ENCODE measurements at regions not wholly inside any gene's neighbourhood (a gene's known extent, or its start where the extent isn't known, plus 50 kb on each side); places are given as distances from the start of the nearest gene placed in this dataset.

DNA sequence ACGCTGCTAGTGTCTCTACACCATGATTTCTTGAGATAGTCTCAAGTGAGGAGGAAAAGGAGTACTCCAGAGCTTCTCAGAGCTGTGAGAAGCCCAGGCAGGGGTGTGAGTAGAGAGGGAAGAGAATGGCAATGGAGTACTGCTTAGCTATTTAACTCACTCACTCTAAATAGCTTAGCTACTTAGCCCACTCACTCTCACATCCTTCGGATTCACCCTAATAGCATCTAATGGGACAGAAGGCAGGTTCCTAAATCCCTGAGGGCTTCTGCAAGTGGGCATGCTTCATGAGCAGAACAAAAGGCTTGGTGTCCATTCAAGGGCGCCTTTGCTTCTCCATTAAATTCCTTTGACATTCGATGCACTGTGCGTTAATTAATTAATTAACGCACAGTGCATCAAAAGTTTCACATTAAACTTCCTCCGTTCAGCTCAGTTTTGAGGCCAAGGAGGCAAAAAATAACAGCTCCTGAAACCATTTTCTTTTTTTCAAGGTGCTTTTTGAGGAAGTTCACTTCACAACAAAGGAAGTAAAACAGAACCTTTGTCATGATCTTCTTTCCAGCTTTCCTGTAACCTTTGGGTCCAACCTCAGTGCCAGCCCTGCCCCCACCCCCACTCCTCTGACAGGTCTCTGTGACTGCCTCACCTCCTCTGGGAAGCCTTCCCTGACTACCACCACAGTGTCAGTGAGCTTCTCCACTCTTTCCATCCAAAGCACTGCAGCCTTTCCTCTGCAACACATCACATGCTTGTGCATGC, 294.0 kb downstream of the SEC61B start:
- no peaks in the 10 kb centered on the region for H3K9me3 Mint-ChIP-seq
- no peak overlapping the region for H3K4me3 Mint-ChIP-seq
- no peak for DNase-seq
- peaks cover 5% of the 10 kb centered on the region for H3K27me3 Mint-ChIP-seq (ENCODE audit: insufficient read depth)
- no peak overlapping the region for H3K27ac Mint-ChIP-seq
- H3K36me3 Mint-ChIP-seq (ENCODE audit: low read depth), result no peaks in the 10 kb centered on the region
- H3K4me1 Mint-ChIP-seq (ENCODE audit: low read depth), result no peaks in the 10 kb centered on the region; the same call in 1 of the 2 replicates
- TF ChIP-seq, protein P1, sequence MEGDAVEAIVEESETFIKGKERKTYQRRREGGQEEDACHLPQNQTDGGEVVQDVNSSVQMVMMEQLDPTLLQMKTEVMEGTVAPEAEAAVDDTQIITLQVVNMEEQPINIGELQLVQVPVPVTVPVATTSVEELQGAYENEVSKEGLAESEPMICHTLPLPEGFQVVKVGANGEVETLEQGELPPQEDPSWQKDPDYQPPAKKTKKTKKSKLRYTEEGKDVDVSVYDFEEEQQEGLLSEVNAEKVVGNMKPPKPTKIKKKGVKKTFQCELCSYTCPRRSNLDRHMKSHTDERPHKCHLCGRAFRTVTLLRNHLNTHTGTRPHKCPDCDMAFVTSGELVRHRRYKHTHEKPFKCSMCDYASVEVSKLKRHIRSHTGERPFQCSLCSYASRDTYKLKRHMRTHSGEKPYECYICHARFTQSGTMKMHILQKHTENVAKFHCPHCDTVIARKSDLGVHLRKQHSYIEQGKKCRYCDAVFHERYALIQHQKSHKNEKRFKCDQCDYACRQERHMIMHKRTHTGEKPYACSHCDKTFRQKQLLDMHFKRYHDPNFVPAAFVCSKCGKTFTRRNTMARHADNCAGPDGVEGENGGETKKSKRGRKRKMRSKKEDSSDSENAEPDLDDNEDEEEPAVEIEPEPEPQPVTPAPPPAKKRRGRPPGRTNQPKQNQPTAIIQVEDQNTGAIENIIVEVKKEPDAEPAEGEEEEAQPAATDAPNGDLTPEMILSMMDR (IDR thresholded peaks at IDR 0.05), result no peak

DNA sequence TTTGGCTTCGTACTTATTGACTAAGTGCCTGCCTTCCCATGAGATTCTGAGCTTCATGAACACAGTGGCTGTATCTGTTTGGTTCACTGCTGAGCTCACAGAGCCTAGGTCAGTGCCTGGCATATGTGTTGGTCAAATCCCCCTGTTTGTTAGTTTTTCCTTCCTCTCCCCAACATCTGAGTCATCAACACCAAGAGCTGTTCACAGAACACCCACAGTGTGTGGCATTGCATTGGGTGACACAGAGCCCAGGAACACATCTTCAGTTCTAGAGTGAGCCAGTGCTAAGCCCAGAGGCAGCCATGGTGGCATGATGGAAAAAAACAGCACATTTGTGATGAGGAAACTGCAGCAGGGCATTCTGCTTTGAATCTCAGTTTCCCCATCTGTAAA, 294.6 kb downstream of the SEC61B start:
- TF ChIP-seq, protein P1 (IDR thresholded peaks at IDR 0.05), result no peak
- Mint-ChIP-seq H3K27ac (no peak overlapping the region), H3K4me3 (no peak overlapping the region), H3K4me1 (ENCODE audit: low read depth) (no peaks in the 10 kb centered on the region; the same call in 1 of the 2 replicates), H3K27me3 (ENCODE audit: insufficient read depth) (peaks cover 5% of the 10 kb centered on the region), H3K36me3 (ENCODE audit: low read depth) (no peaks in the 10 kb centered on the region), H3K9me3 (no peaks in the 10 kb centered on the region)
- no peak for DNase-seq

DNA sequence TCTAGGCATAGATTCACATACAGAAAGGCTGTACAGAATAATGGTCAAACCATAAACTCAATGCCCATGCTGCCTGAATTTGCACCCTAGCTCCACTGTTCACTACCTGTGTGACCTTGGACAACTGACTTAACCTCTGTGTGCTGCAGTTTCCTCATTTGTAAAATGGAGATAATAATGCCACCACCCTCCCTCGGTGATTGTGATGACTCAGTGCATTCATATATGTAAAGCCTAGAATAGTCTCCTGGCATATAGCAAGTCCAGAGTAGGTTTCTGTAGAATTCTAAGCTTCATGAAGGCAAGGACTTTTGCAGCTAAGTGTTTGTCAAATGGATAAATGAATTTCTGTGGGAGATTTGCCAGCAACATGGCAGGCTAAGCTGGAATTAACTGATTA, 297.8 kb upstream of the NR4A3 start:
- TF ChIP-seq, protein P1 (IDR thresholded peaks at IDR 0.05), result no peak
- Mint-ChIP-seq H3K27me3 (ENCODE audit: insufficient read depth) (no peaks in the 10 kb centered on the region; the same call in 1 of the 2 replicates), H3K9me3 (no peaks in the 10 kb centered on the region), H3K27ac (no peak overlapping the region), H3K4me3 (no peak overlapping the region), H3K36me3 (ENCODE audit: low read depth) (no peaks in the 10 kb centered on the region), H3K4me1 (ENCODE audit: low read depth) (no peaks in the 10 kb centered on the region; the same call in 1 of the 2 replicates)
- no peak for DNase-seq

DNA sequence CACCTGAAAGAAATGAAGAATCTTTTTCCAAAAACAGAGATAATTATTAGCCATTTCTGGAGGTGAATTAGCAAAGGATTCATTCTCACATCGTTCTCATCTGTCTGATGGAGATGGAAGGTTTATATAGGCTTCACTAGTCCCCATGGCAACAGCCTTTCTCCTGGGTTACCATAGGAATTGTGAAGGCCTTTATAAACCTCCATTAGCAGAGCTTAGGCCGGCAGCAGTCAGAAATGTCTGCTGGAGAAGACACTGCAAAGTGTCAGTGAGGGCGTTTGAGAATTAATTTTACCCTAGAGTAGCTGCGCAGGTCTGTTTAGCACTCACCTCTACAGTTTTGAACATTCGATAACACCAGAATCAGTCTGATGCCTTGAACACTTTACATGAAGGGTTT, 290.4 kb upstream of the NR4A3 start:
- no peaks in the 10 kb centered on the region for H3K36me3 Mint-ChIP-seq (ENCODE audit: low read depth)
- no peak for DNase-seq
- TF ChIP-seq, protein P1 (IDR thresholded peaks at IDR 0.05), result no peak
- H3K27me3 Mint-ChIP-seq (ENCODE audit: insufficient read depth), result peaks cover 6% of the 10 kb centered on the region; the same call in 1 of the 2 replicates
- H3K9me3 Mint-ChIP-seq, result no peaks in the 10 kb centered on the region
- H3K4me3 Mint-ChIP-seq, result no peak overlapping the region
- H3K4me1 Mint-ChIP-seq (ENCODE audit: low read depth), result no peaks in the 10 kb centered on the region
- no peak overlapping the region for H3K27ac Mint-ChIP-seq

DNA sequence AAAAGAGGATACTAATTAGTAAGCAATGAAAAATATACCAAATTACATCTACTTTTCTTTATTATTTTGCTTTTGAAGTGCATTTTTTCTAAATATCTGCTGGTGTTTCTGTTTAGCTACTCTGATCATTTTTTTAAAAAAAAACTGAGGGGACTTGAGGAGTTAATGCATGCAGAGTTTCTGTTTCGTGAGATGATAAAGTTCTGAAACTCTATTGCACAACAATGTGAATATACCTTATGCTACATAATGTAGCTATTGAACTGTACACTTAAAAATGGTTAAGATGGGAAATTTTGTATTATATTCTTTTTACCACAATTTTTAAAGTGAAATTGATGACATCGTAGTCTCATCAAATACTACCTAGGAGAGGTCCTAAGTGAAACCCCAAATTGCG, 288.3 kb upstream of the NR4A3 start:
- no peak for DNase-seq
- Mint-ChIP-seq H3K36me3 (ENCODE audit: low read depth) (no peaks in the 10 kb centered on the region), H3K4me3 (no peak overlapping the region), H3K4me1 (ENCODE audit: low read depth) (no peaks in the 10 kb centered on the region), H3K27me3 (ENCODE audit: insufficient read depth) (peaks cover 6% of the 10 kb centered on the region; the same call in 1 of the 2 replicates), H3K27ac (no peak overlapping the region), H3K9me3 (no peaks in the 10 kb centered on the region)
- TF ChIP-seq, protein P1 (IDR thresholded peaks at IDR 0.05), result no peak
